ENCODE measurements at regions not wholly inside any gene's neighbourhood (a gene's known extent, or its start where the extent isn't known, plus 50 kb on each side); places are given as distances from the start of the nearest gene placed in this dataset.
"Not testable (repeated sequence)": the region's sequence is repeated elsewhere in the genome, so short reads cannot be mapped to it uniquely, and the experiment has no call there.

GRCh38 chr12:112607427-112607826 is 184.1 kb upstream of the RPH3A start:
- no peak for DNase-seq
- intact Hi-C loops (cut with DNase I) = no loop called here

DNA sequence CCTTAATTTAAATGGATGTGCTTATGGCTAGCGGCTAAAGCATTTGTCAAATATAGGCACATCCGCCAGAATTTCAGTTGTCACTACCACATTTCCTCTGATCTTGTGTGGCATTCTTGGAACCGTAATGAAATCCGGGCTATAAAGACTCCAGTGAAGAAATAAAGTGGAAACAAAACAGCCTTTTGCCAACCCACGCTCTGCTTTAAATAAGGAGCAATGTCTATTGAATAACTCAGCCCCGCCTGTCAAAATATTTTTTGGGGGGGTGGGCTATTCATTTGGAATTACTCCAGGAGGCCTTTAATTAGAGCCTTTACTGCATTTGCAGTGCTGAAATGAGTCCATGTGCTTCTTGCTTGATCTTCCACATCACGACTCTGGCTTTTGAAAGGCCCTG is 179.6 kb upstream of the RPH3A start:
- DNase-seq = peak in 4 of 42 donors; percentile 8 to 27 (median 9)
- intact Hi-C loops (cut with DNase I) = no loop called here

GRCh38 chr12:112615196-112615595 is 176.4 kb upstream of the RPH3A start:
- peak in 3 of 42 donors; percentile 4 to 9 (median 4) for DNase-seq
- intact Hi-C loops (cut with DNase I) = no loop called here

DNA sequence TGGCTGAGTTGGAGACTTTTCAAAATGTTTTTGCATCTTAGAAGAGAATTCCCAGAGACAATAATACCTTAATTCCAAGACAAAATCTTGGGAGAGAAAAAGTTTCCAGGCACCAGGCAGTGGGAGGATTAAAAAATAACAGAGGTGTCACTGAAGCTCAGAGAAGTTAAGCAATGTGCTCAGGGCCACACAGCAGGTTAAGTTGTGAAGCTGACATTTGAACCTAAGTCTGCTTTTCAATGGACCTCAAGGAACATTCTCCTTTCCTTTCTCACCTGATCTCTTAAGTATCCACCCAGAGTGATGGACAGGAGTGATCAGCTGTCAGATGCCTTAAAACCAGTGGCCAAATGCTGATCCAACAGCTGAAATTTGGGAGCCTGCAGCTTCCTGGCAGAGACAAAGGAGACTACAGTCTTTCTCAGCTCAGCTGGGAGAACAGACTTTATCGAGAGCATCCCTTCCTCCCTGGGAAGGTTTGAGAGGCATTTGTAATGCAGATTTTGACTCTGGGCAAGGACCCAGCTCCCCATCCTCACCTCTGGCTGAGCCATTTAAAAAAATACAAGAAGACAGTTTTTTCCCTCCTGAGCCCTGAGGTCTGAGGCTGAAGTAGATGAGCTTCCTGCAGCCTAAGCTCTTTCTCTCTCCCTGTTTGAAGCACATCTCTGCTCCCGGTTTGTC is 174.9 kb upstream of the RPH3A start:
- peak in 1 of 42 donors; percentile 4 for DNase-seq
- intact Hi-C loops (cut with DNase I) = no loop called here

DNA sequence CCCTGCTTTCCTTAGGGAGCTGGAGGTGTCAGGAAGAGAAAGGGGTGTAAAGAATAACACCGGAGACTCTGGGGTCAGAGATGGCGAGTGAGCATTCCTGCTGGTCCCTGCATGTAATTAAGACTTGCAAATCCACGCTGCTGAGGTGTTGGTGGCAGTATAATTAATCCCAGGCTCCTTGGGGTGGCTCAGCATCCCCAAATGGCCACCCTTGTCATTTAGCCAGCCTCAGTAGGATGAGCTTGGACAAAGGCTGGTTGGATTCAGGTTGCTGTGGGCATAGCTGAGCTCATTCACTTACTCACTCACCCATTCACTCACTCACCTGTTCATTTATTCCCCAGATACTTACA is 174.4 kb upstream of the RPH3A start:
- intact Hi-C loops (cut with DNase I) = no loop called here
- DNase-seq = no peak

- no peak for DNase-seq
- intact Hi-C loops (cut with DNase I) = no loop called here
Observed at GRCh38 chr12:112627851-112628250, 163.7 kb upstream of the RPH3A start.

DNA sequence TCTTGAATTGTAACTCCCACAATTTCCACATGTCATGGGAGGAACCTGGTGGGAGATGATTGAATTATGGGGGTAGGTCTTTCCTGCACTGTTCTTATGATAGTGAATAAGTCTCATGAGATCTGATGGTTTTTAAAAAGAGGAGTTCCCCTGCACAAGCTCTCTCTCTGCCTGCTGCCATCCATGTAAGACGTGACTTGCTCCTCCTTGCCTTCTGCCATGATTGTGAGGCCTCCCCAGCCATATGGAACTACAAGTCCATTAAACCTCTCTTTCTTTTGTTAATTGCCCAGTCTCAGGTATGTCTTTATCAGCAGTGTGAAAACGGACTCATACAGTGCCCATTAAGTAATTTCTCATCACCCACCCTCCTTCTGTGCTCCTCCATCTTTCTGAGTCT is 159.6 kb upstream of the RPH3A start:
- DNase-seq; intact Hi-C loops (cut with DNase I): not testable (repeated sequence)

DNA sequence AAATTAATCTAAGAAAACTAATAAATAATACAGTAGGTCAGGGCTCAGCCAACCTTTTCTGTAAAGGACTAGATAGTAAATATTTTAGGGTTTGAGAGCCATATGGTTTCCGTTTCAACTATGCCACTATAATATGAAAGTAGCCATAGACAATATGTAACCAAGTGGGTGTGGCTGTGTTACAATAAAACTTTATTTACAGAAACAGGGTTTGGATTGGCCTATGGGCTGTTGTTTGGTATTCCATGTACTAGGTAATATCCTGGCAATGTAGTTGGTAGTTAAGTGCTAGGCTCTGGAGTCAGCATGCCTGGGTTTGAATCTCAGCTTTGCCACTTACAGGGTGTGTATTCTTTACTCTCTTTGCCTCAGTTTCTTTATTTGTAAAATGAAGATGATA is 156.5 kb upstream of the RPH3A start:
- intact Hi-C loops (cut with DNase I) = no loop called here
- no peak for DNase-seq

DNA sequence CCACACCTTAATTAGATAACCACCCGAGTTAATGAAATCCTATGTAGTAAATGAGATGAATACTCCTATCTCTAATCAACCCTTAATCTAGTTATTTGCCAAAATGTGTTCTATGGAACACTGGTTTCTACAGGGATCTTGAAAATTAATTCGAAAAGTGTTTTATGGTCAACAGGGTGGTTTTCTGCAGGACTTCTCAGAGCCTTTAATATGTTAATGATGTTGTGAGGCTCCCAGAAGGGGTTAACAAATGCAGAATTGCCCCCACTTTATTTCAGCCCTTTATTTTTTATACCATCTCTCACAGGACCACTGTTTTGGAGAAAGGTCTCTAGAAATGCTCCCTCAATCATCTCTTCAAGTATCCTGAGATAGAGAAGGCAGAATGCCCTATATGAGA is 153.1 kb upstream of the RPH3A start:
- no peak for DNase-seq
- intact Hi-C loops (cut with DNase I) = no loop called here

GRCh38 chr12:112645586-112645985 is 146.0 kb upstream of the RPH3A start:
- DNase-seq = peak in 35 of 42 donors; percentile 4 to 89 (median 45)
- intact Hi-C loops (cut with DNase I) = no loop called here

- no peak for DNase-seq
- intact Hi-C loops (cut with DNase I) = no loop called here
Observed at GRCh38 chr12:112656141-112656540, 135.4 kb upstream of the RPH3A start.

- no peak for DNase-seq
- intact Hi-C loops (cut with DNase I) = no loop called here
Observed at GRCh38 chr12:112664569-112664968, 127.0 kb upstream of the RPH3A start.

DNA sequence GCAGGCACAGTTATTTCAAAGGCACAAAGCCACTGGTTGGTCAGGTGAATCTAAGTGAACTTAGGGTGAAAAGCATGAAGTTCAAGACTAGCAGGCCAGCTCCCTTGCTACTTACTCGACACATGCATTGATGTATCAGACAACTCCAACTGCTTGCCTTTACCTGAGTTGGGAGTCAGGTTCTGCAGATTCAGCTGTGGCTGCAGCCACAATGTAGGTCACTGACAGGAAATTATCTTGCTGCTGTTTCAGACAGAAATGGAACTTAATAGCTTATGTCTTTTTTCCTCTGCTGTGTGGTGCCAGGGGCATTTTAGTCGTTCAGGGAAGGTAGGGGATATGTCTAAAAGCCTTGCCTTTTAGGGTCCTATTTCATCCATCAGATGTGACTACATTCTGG is 125.6 kb upstream of the RPH3A start:
- DNase-seq = no peak
- intact Hi-C loops (cut with DNase I) = no loop called here

- intact Hi-C loops (cut with DNase I) = no loop called here
Observed at GRCh38 chr12:112671564-112671963, 120.0 kb upstream of the RPH3A start.

GRCh38 chr12:112674539-112674938 is 117.0 kb upstream of the RPH3A start:
- DNase-seq = no peak
- intact Hi-C loops (cut with DNase I) = no loop called here

More at GRCh38 chr12:112671564-112671963, 120.0 kb upstream of the RPH3A start:
- no peak for DNase-seq

- peak in 26 of 42 donors; percentile 2 to 73 (median 25) for DNase-seq
- intact Hi-C loops (cut with DNase I) = no loop called here
Observed at GRCh38 chr12:112676507-112676906, 115.0 kb upstream of the RPH3A start.

DNA sequence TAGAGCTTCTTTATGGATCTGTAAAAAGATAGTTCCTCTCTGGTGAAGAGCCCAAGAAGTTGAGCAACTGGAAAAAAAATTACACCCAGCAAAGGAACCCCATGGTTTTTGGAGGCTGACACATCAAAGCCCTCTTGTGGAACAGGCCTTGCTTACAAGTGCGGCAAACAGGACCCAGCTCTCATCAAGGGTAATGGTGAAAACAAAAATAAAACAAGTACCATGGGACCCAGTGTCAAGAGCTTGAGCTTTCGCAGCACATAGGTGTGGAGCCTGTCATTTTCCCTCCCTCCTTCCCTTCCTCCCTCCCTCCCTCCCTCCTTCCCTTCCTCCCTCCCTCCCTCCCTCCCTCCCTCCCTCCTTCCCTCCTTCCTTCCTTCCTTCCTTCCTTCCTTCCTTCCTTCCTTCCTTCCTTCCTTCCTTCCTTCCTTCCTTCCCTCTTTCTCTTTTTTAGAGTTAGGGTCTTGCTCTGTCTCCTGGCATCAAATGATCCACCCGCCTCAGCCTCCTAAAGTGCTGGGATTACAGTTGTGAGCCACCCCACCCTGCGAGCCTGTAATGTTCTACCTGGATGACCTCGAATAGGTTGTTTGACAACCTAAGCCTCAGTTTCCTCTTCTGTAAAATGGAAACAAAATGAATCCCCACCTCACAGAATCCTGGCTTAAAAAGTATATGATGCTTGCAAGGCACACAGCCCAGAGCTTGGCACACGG is 114.3 kb upstream of the RPH3A start:
- DNase-seq = no peak
- intact Hi-C loops (cut with DNase I) = no loop called here

GRCh38 chr12:112680993-112681392 is 110.6 kb upstream of the RPH3A start:
- no peak for DNase-seq
- intact Hi-C loops (cut with DNase I) = no loop called here

DNA sequence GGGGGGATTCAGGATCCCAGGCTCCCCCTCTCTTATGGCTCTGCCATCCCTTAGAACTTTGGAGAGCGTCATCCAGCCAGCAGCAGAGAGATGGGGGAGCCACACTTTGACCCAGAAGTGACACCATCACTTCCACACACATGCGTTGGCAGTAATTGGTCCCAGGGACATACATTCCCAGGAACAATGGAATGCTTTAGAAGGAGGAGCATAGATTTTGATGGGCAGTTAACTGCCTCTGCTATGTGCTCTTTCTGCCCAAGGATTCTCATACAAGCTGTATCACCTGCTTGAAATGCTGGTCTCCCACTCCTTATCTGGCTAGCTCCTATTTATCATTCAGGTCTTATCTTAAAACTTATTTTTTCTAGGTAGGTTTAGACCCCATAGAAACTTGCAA is 109.0 kb upstream of the RPH3A start:
- no peak for DNase-seq
- intact Hi-C loops (cut with DNase I) = no loop called here

GRCh38 chr12:112684742-112685141 is 106.8 kb upstream of the RPH3A start:
- intact Hi-C loops (cut with DNase I) = no loop called here
- no peak for DNase-seq

- intact Hi-C loops (cut with DNase I) = no loop called here
- no peak for DNase-seq
Observed at GRCh38 chr12:112685321-112685720, 106.2 kb upstream of the RPH3A start.

All from head of caudate nucleus (tissue), 42 donors.